Adrenal gland (tissue), 5 donors: ENCODE measurements at regions not wholly inside any gene's neighbourhood (a gene's known extent, or its start where the extent isn't known, plus 50 kb on each side); places are given as distances from the start of the nearest gene placed in this dataset.

Source experiments
- POLR2A ChIP-seq, 2 donors: fragments of 450-650 bp; IDR thresholded peaks; one replicate each; pipeline ENCODE4 v1.6.1; 2017; ENCODE audit warnings: antibody characterized with exemption in 2 of 2, mild to moderate bottlenecking in 2 of 2, moderate library complexity in 1 of 2
- TF ChIP-seq, protein P1 (sequence below), 6 experiments: fragments of 450-650 bp in 4 of 6; fragments of 200-600 bp in 2 of 6; sonication (generic) in 1 of 6; IDR thresholded peaks; 1 replicate in 5 of 6; 2 replicates in 1 of 6; pipeline versions ENCODE4 v1.5.1 to v1.8.0; 2016 to 2021; ENCODE audit warnings: antibody characterized with exemption in 6 of 6, mild to moderate bottlenecking in 2 of 6, moderate library complexity in 1 of 6
- donor health status: DM: no; HTN: no; CAD: no.

DNA sequence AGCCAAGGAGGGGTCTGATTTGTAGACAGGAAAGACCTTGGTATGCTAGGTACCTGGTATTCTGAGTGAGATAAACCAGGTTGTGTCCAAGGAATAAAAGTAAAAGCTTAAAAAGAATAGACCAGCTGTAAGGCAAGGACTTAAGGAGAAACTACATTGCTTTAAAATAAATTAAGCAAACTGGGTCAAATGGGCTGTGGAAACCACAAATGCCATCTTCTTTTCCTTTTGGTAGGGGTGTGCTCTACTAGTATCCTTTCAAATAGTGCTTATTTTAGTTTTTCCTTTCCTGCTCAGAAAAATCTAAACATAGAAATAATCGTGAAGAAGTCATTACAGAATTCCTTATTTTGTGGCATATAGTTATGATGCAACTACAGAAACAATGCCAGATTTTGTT lies 138.6 kb upstream of the KLF12 start:
- TF ChIP-seq, protein P1, sequence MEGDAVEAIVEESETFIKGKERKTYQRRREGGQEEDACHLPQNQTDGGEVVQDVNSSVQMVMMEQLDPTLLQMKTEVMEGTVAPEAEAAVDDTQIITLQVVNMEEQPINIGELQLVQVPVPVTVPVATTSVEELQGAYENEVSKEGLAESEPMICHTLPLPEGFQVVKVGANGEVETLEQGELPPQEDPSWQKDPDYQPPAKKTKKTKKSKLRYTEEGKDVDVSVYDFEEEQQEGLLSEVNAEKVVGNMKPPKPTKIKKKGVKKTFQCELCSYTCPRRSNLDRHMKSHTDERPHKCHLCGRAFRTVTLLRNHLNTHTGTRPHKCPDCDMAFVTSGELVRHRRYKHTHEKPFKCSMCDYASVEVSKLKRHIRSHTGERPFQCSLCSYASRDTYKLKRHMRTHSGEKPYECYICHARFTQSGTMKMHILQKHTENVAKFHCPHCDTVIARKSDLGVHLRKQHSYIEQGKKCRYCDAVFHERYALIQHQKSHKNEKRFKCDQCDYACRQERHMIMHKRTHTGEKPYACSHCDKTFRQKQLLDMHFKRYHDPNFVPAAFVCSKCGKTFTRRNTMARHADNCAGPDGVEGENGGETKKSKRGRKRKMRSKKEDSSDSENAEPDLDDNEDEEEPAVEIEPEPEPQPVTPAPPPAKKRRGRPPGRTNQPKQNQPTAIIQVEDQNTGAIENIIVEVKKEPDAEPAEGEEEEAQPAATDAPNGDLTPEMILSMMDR (IDR thresholded peaks at IDR 0.05) = no peak
- no peak for TF ChIP-seq POLR2A (IDR thresholded peaks at IDR 0.05)
